Transverse colon (tissue), 4 donors: ENCODE measurements at regions not wholly inside any gene's neighbourhood (a gene's known extent, or its start where the extent isn't known, plus 50 kb on each side); places are given as distances from the start of the nearest gene placed in this dataset.

ENCODE experiments used
- DNase-seq: peaks from one replicate; pipeline ENCODE4 v3.0.0-alpha.2; 2019
- H3K27ac ChIP-seq, 4 donors: fragments of 200-600 bp; sonication (generic); 2 replicates each; pipeline ENCODE4 v1.5.1; 2016 to 2018; ENCODE audit warnings: inconsistent platforms in 4 of 4
- H3K27me3 ChIP-seq: fragments of 200-600 bp; sonication (generic); 2 replicates; pipeline ENCODE4 v1.5.1; 2017; ENCODE audit warnings: inconsistent platforms
- H3K36me3 ChIP-seq, 4 donors: fragments of 200-600 bp; sonication (generic); 2 replicates each; pipeline ENCODE4 v1.5.1; 2017 to 2019; ENCODE audit warnings: inconsistent platforms in 4 of 4
- H3K4me1 ChIP-seq, 4 donors: fragments of 200-600 bp; sonication (generic); 2 replicates each; pipeline ENCODE4 v1.5.1; 2017 to 2020; ENCODE audit warnings: inconsistent platforms in 4 of 4
- H3K4me3 ChIP-seq, 4 donors: fragments of 200-600 bp; sonication (generic); 1 replicate in 1 of 4; 2 replicates in 3 of 4; pipeline versions ENCODE4 v1.5.1 to v1.6.1; 2017 to 2019; ENCODE audit warnings: inconsistent platforms in 4 of 4
- H3K9me3 ChIP-seq, 2 donors: fragments of 200-600 bp; sonication (generic); 2 replicates each; pipeline ENCODE4 v1.5.1; 2017 to 2019; ENCODE audit warnings: inconsistent platforms in 2 of 2
- EP300 ChIP-seq: sonication (generic); formaldehyde crosslinking; IDR thresholded peaks from one replicate; pipeline ENCODE4 v1.6.1; 2017; ENCODE audit warnings: antibody characterized with exemption, low read depth
- POLR2A ChIP-seq: fragments of 450-650 bp; IDR thresholded peaks from one replicate; pipeline ENCODE4 v1.6.1; 2016; ENCODE audit warnings: antibody characterized with exemption, mild to moderate bottlenecking, moderate library complexity
- POLR2AphosphoS5 ChIP-seq, 3 donors: sonication (generic); formaldehyde crosslinking; IDR thresholded peaks; one replicate each; pipeline ENCODE4 v1.6.1; 2016; ENCODE audit warnings: antibody characterized with exemption in 3 of 3
- WGBS, 2 donors: methylation state at CpG; one replicate each; pipeline ENCODE4 v1.1.5; 2018; ENCODE audit warnings: low coverage in 1 of 2; 5-methylcytosine and 5-hydroxymethylcytosine counted together
- in situ Hi-C, 4 donors: fragments of 200-750 bp; cut with MboI; loops; one replicate each; pipeline versions ENCODE4 v1.15.0 to v1.15.1; 2017; ENCODE audit warnings: low sequenced_read_pairs in 3 of 4, low pct_ligation_motif_present in 1 of 4, low pct_unique_long_range_greater_than_20kb in 1 of 4
- intact Hi-C: fragments of 100-400 bp; cut with DNase I; formaldehyde crosslinking; loops from one replicate; pipeline ENCODE4 v1.15.1; 2023; ENCODE audit warnings: low total_unique reads
- TF ChIP-seq, protein P1 (sequence below), 5 experiments: fragments of 200-600 bp in 3 of 5; fragments of 450-650 bp in 2 of 5; sonication (generic) in 3 of 5; IDR thresholded peaks; 1 replicate in 2 of 5; 2 replicates in 3 of 5; pipeline ENCODE4 v1.5.1; 2016 to 2017; ENCODE audit warnings: antibody characterized with exemption in 5 of 5, inconsistent platforms in 3 of 5, mild to moderate bottlenecking in 2 of 5, moderate library complexity in 1 of 5

DNA sequence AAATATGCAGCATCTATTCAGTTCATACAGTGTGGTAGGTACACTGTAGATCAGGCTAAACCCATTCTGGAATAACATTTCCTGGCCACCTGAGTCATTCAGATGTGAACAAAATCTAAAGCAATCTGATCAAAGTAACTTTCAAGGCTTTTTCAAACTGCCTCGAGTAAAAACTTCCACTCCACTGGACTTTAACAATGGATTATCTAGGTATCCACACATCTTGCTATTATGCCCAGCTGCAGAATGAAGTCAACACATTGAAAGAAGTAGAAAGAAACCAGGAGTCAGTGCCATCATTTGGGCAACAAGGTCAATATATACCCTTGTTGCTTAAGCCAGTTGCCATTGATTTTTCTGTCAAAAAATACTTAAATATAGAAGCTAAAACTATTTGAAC lies 1352.6 kb upstream of the NUDT12 start:
- whole genome bisulfite sequencing, 2 donors, result 72 to 100% methylated on average over 1 of the region's 1 CpG
- no peaks in the 10 kb centered on the region for H3K4me1 ChIP-seq
- no peak overlapping the region for H3K4me3 ChIP-seq
- H3K27ac ChIP-seq, result no peak overlapping the region
- H3K27me3 ChIP-seq, result no peaks in the 10 kb centered on the region
- H3K36me3 ChIP-seq, result no peaks in the 10 kb centered on the region
- TF ChIP-seq POLR2AphosphoS5 (IDR thresholded peaks at IDR 0.05), result no peak
- TF ChIP-seq, protein P1, sequence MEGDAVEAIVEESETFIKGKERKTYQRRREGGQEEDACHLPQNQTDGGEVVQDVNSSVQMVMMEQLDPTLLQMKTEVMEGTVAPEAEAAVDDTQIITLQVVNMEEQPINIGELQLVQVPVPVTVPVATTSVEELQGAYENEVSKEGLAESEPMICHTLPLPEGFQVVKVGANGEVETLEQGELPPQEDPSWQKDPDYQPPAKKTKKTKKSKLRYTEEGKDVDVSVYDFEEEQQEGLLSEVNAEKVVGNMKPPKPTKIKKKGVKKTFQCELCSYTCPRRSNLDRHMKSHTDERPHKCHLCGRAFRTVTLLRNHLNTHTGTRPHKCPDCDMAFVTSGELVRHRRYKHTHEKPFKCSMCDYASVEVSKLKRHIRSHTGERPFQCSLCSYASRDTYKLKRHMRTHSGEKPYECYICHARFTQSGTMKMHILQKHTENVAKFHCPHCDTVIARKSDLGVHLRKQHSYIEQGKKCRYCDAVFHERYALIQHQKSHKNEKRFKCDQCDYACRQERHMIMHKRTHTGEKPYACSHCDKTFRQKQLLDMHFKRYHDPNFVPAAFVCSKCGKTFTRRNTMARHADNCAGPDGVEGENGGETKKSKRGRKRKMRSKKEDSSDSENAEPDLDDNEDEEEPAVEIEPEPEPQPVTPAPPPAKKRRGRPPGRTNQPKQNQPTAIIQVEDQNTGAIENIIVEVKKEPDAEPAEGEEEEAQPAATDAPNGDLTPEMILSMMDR (IDR thresholded peaks at IDR 0.05), result no peak
- TF ChIP-seq EP300, result no peak
- no peak for TF ChIP-seq POLR2A
- intact Hi-C loops (no loop called here), in situ Hi-C loops (no loop called here)
- DNase-seq, result no peak
- no peaks in the 10 kb centered on the region for H3K9me3 ChIP-seq

DNA sequence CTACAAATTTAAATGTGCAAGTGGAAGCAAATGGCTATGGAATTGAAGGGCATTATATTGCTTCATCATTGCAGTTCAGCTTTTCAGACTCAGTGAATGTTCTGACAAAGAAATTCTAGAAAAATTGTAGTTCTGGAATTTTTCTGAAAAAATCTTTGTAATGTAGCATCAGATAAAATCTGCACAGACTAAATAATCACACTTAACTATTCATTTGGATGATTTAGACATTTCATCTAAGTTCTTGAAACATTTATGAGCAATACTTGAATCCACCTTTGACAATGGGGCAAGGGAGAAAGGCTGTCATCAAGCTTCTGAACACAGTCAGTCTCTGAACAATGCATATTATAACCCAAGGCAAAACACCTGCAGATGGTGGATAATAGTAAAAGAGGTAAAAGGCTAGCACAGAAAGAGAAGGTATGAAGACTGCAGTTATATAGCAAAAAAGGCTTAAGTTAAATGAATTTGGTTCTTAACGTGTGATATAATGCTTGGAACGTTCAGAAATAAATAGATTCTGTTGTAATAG lies 1352.0 kb upstream of the NUDT12 start:
- no peak for DNase-seq
- Histone ChIP-seq H3K27ac (no peak overlapping the region), H3K36me3 (no peaks in the 10 kb centered on the region), H3K4me1 (no peaks in the 10 kb centered on the region), H3K9me3 (no peaks in the 10 kb centered on the region), H3K27me3 (no peaks in the 10 kb centered on the region), H3K4me3 (no peak overlapping the region)
- TF ChIP-seq, protein P1 (IDR thresholded peaks at IDR 0.05), result no peak
- no peak for TF ChIP-seq POLR2AphosphoS5 (IDR thresholded peaks at IDR 0.05)
- no peak for TF ChIP-seq EP300
- TF ChIP-seq POLR2A, result no peak
- WGBS, 2 donors, result 72 to 94% methylated on average over 2 of the region's 2 CpGs
- in situ Hi-C loops (no loop called here), intact Hi-C loops (no loop called here)

DNA sequence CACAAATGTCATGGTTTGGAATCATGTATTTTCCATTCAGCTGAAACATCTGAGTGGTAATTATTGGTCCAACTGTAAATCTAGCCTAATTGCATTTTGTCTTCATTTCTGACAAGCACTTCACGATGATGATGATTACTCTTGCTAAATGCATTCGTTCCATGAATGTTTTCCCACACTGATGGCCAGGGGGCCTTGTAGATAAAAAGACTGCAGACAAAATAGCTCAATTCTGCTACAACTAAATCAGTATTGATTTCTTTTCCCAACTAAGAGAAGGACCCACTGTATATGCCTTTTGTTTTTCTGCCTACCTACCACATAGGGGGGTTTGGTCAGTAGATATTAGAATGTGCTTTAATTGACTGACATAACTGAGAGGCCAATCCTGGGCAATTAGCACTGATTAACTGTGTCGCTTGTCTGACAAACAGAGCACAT lies 1351.3 kb upstream of the NUDT12 start:
- no peak for TF ChIP-seq POLR2A
- TF ChIP-seq, protein P1 (IDR thresholded peaks at IDR 0.05), result no peak
- Histone ChIP-seq H3K36me3 (no peaks in the 10 kb centered on the region), H3K27ac (no peak overlapping the region), H3K27me3 (no peaks in the 10 kb centered on the region), H3K9me3 (no peaks in the 10 kb centered on the region), H3K4me1 (no peaks in the 10 kb centered on the region), H3K4me3 (no peak overlapping the region)
- in situ Hi-C loops, result no loop called here
- intact Hi-C loops, result no loop called here
- DNase-seq, result no peak
- WGBS, 2 donors, result 72 to 77% methylated on average over 3 of the region's 3 CpGs

DNA sequence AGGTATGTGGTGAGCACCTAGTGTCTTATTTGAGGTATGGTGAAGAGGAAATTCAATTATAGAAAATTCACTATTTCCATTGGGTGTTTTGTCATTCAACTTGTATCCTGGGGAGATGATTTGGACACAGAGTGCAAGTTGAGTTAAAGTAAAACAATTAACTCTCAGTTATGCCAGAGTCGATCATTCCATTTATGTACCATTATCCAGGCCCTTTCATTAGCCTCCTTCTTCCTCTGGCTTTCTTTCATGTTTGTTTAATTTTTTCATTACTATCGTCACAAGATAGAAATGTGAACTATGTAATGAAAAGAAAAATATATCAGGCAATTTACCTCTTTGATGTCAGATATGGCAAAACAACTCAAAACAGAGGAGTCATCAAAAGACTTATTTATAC lies 1347.2 kb upstream of the NUDT12 start:
- Histone ChIP-seq H3K4me3 (no peak overlapping the region), H3K27me3 (no peaks in the 10 kb centered on the region), H3K9me3 (no peaks in the 10 kb centered on the region), H3K27ac (no peak overlapping the region), H3K36me3 (no peaks in the 10 kb centered on the region), H3K4me1 (no peaks in the 10 kb centered on the region)
- in situ Hi-C loops, result no loop called here
- TF ChIP-seq POLR2A (no peak), EP300 (no peak), POLR2AphosphoS5 (IDR thresholded peaks at IDR 0.05) (no peak)
- TF ChIP-seq, protein P1 (IDR thresholded peaks at IDR 0.05), result no peak
- intact Hi-C loops, result no loop called here
- no peak for DNase-seq
- WGBS, 2 donors, result 80 to 97% methylated on average over 2 of the region's 2 CpGs
